ENCODE measurements at regions not wholly inside any gene's neighbourhood (a gene's known extent, or its start where the extent isn't known, plus 50 kb on each side); places are given as distances from the start of the nearest gene placed in this dataset.

DNA sequence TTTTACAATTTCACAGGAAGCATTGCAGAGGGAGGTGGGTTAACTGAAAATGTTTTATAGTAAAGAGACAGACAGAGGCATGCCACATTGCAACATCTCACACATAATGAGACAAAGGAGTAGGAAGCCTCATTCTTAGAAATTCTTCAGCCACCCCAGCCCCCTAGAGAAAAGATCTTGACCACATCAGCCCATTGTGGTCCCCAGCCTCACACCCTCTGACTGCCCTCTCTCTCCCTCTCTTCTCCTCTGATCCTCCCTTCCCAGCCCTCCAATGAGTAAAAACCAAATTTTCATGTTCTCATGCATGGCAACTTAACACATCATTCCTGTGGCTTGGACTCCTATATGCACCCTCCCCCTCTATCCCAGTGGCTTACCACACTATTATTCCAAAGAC, 174.1 kb downstream of the UACA start:
- TF ChIP-seq, protein P1, sequence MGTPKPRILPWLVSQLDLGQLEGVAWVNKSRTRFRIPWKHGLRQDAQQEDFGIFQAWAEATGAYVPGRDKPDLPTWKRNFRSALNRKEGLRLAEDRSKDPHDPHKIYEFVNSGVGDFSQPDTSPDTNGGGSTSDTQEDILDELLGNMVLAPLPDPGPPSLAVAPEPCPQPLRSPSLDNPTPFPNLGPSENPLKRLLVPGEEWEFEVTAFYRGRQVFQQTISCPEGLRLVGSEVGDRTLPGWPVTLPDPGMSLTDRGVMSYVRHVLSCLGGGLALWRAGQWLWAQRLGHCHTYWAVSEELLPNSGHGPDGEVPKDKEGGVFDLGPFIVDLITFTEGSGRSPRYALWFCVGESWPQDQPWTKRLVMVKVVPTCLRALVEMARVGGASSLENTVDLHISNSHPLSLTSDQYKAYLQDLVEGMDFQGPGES (IDR thresholded peaks at IDR 0.05): no peak
- TF ChIP-seq CHD4 (IDR thresholded peaks at IDR 0.05) (no peak), MYC (IDR thresholded peaks at IDR 0.05; ENCODE audit: insufficient read depth, insufficient read length, insufficient replicate concordance, low read length, severe bottlenecking) (no peak), FOXM1 (IDR thresholded peaks at IDR 0.05; ENCODE audit: low read depth, low read length) (no peak), RELA (IDR thresholded peaks at IDR 0.05; ENCODE audit: borderline replicate concordance, partially characterized antibody) (no peak), EP300 (IDR thresholded peaks at IDR 0.05; ENCODE audit: borderline replicate concordance in 1 of 2, control insufficient read depth in 1 of 2, low read depth in 2 of 2, low read length in 2 of 2) (no peak)
- TF ChIP-seq, protein P2, sequence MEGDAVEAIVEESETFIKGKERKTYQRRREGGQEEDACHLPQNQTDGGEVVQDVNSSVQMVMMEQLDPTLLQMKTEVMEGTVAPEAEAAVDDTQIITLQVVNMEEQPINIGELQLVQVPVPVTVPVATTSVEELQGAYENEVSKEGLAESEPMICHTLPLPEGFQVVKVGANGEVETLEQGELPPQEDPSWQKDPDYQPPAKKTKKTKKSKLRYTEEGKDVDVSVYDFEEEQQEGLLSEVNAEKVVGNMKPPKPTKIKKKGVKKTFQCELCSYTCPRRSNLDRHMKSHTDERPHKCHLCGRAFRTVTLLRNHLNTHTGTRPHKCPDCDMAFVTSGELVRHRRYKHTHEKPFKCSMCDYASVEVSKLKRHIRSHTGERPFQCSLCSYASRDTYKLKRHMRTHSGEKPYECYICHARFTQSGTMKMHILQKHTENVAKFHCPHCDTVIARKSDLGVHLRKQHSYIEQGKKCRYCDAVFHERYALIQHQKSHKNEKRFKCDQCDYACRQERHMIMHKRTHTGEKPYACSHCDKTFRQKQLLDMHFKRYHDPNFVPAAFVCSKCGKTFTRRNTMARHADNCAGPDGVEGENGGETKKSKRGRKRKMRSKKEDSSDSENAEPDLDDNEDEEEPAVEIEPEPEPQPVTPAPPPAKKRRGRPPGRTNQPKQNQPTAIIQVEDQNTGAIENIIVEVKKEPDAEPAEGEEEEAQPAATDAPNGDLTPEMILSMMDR (IDR thresholded peaks at IDR 0.05 in 2 of 3, conservative IDR thresholded peaks at IDR 0.05 in 1 of 3; ENCODE audit: control insufficient read depth in 2 of 3, extremely low read depth in 1 of 3, insufficient read depth in 1 of 3, low read depth in 3 of 3, low read length in 3 of 3): no peak
- TF ChIP-seq, protein P3, sequence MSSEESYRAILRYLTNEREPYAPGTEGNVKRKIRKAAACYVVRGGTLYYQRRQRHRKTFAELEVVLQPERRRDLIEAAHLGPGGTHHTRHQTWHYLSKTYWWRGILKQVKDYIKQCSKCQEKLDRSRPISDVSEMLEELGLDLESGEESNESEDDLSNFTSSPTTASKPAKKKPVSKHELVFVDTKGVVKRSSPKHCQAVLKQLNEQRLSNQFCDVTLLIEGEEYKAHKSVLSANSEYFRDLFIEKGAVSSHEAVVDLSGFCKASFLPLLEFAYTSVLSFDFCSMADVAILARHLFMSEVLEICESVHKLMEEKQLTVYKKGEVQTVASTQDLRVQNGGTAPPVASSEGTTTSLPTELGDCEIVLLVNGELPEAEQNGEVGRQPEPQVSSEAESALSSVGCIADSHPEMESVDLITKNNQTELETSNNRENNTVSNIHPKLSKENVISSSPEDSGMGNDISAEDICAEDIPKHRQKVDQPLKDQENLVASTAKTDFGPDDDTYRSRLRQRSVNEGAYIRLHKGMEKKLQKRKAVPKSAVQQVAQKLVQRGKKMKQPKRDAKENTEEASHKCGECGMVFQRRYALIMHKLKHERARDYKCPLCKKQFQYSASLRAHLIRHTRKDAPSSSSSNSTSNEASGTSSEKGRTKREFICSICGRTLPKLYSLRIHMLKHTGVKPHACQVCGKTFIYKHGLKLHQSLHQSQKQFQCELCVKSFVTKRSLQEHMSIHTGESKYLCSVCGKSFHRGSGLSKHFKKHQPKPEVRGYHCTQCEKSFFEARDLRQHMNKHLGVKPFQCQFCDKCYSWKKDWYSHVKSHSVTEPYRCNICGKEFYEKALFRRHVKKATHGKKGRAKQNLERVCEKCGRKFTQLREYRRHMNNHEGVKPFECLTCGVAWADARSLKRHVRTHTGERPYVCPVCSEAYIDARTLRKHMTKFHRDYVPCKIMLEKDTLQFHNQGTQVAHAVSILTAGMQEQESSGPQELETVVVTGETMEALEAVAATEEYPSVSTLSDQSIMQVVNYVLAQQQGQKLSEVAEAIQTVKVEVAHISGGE (CRISPR knock-in tag; IDR thresholded peaks at IDR 0.05): no peak
